IMR-90 (cell line): ENCODE measurements at regions not wholly inside any gene's neighbourhood (a gene's known extent, or its start where the extent isn't known, plus 50 kb on each side); places are given as distances from the start of the nearest gene placed in this dataset.

Source experiments
- ATAC-seq: fragments of 200-7000 bp; cut with Tn5 transposase; 2 replicates; pipeline ENCODE4 v1.9.1; 2020; ENCODE audit warnings: low read depth, mild to moderate bottlenecking, moderate library complexity
- BruUV-seq: library from RNA; stranded (reverse); fragments of 400-500 nt; replicated peaks from 2 replicates; lab custom pipeline; 2021; lab: Mats Ljungman, UMichigan
- CTCF ChIA-PET: fragments of 300-600 bp; formaldehyde crosslinking; extraction: SDS; loops from one replicate; lab custom pipeline; 2021; ENCODE audit warnings: antibody characterized with exemption; lab: Yijun Ruan, JAX
- POLR2A ChIA-PET: fragments of 300-600 bp; sonication (Branson Sonifier 250); formaldehyde crosslinking; loops from one replicate; lab custom pipeline; 2022; ENCODE audit warnings: antibody characterized with exemption; ENCODE audit not compliant: unreplicated experiment; lab: Charles Lee
- DNase-seq: peaks from one replicate; pipeline ENCODE4 v3.0.0; 2013
- H2AFZ ChIP-seq: replicated peaks from 2 replicates; pipeline ENCODE3; 2013; ENCODE audit warnings: low read length, mild to moderate bottlenecking; ENCODE audit not compliant: poor library complexity
- H2AK5ac ChIP-seq: 2 replicates; pipeline ENCODE4 v1.6.1; 2013; ENCODE audit warnings: low read depth, low read length, inconsistent platforms
- H2AK9ac ChIP-seq: replicated peaks from 2 replicates; pipeline ENCODE3; 2013; ENCODE audit warnings: mild to moderate bottlenecking, low read depth, low read length, moderate library complexity; ENCODE audit not compliant: poor library complexity
- H2BK120ac ChIP-seq: 2 replicates; pipeline ENCODE4 v1.6.1; 2013; ENCODE audit warnings: low read depth, low read length, inconsistent platforms
- H2BK15ac ChIP-seq: 3 replicates; pipeline ENCODE4 v1.6.1; 2013; ENCODE audit warnings: low read depth, low read length, inconsistent platforms
- H2BK20ac ChIP-seq: 2 replicates; pipeline ENCODE4 v1.6.1; 2013; ENCODE audit warnings: low read depth, mild to moderate bottlenecking, inconsistent platforms, low read length, moderate library complexity
- H2BK5ac ChIP-seq: 2 replicates; pipeline ENCODE4 v1.6.1; 2013; ENCODE audit warnings: mild to moderate bottlenecking, low read depth, low read length, inconsistent platforms; ENCODE audit not compliant: poor library complexity, severe bottlenecking
- H3K14ac ChIP-seq: replicated peaks from 2 replicates; pipeline ENCODE4 v1.6.1; 2013; ENCODE audit warnings: low read depth, low read length, inconsistent platforms
- H3K18ac ChIP-seq: 2 replicates; pipeline ENCODE4 v1.6.1; 2013; ENCODE audit warnings: low read depth, low read length, control low read depth
- H3K23ac ChIP-seq: 2 replicates; pipeline ENCODE4 v1.6.1; 2013; ENCODE audit warnings: low read depth, low read length, inconsistent platforms
- H3K27ac ChIP-seq: 2 replicates; pipeline ENCODE4 v1.5.1; 2013; ENCODE audit warnings: mild to moderate bottlenecking, control low read depth, low read length; ENCODE audit not compliant: insufficient read depth
- H3K27me3 ChIP-seq: 2 replicates; pipeline ENCODE4 v1.6.1; 2013; ENCODE audit warnings: low read length; ENCODE audit not compliant: control insufficient read depth, insufficient read depth
- H3K36me3 ChIP-seq: 2 replicates; pipeline ENCODE4 v1.6.1; 2013; ENCODE audit warnings: low read length, mixed read lengths; ENCODE audit not compliant: control insufficient read depth, insufficient read depth
- H3K4ac ChIP-seq: 2 replicates; pipeline ENCODE4 v1.6.1; 2013; ENCODE audit warnings: low read depth, low read length, inconsistent platforms
- H3K4me1 ChIP-seq: 2 replicates; pipeline ENCODE4 v1.6.1; 2013; ENCODE audit warnings: low read length, mixed read lengths; ENCODE audit not compliant: control insufficient read depth, insufficient read depth
- H3K4me2 ChIP-seq: 2 replicates; pipeline ENCODE4 v1.6.1; 2013; ENCODE audit warnings: low read depth, mild to moderate bottlenecking, control low read depth, low read length, moderate library complexity
- H3K4me3 ChIP-seq: 2 replicates; pipeline ENCODE4 v1.5.1; 2013; ENCODE audit warnings: low read depth, mild to moderate bottlenecking, control low read depth, low read length, moderate library complexity; ENCODE audit not compliant: insufficient read depth
- H3K56ac ChIP-seq: 2 replicates; pipeline ENCODE4 v1.6.1; 2013; ENCODE audit warnings: low read length, inconsistent platforms; ENCODE audit not compliant: insufficient read depth; ENCODE audit errors: extremely low read depth
- H3K79me1 ChIP-seq, 2 experiments: 2 replicates each; pipeline ENCODE4 v1.6.1; 2013; ENCODE audit warnings: low read length in 2 of 2, inconsistent platforms in 1 of 2, low read depth in 1 of 2
- H3K9ac ChIP-seq: 2 replicates; pipeline ENCODE4 v1.6.1; 2013; ENCODE audit warnings: low read depth, low read length, control low read depth
- H3K9me1 ChIP-seq: 2 replicates; pipeline ENCODE4 v1.6.1; 2013; ENCODE audit warnings: low read length, inconsistent platforms; ENCODE audit not compliant: insufficient read depth
- H3K9me3 ChIP-seq: 2 replicates; pipeline ENCODE4 v1.6.1; 2013; ENCODE audit warnings: low read length; ENCODE audit not compliant: control insufficient read depth, insufficient read depth
- H4K20me1 ChIP-seq: 2 replicates; pipeline ENCODE4 v1.6.1; 2013; ENCODE audit warnings: low read length, inconsistent platforms; ENCODE audit not compliant: insufficient read depth
- H4K5ac ChIP-seq: 2 replicates; pipeline ENCODE4 v1.6.1; 2013; ENCODE audit warnings: mild to moderate bottlenecking, low read depth, low read length, control low read depth
- H4K8ac ChIP-seq, 2 experiments: 2 replicates each; pipeline ENCODE4 v1.6.1; 2013; ENCODE audit warnings: low read depth in 2 of 2, low read length in 2 of 2, control low read depth in 1 of 2, inconsistent platforms in 1 of 2
- H4K91ac ChIP-seq: 2 replicates; pipeline ENCODE4 v1.6.1; 2013; ENCODE audit warnings: low read depth, low read length, inconsistent platforms; ENCODE audit not compliant: insufficient read depth
- BHLHE40 ChIP-seq: fragments of 150-350 bp; IDR thresholded peaks from 2 replicates; pipeline ENCODE4 v1.6.1; 2016; ENCODE audit warnings: mild to moderate bottlenecking, low read depth, low read length
- CEBPB ChIP-seq: IDR thresholded peaks from 2 replicates; pipeline ENCODE4 v1.6.1; 2012; ENCODE audit warnings: low read depth, low read length, improper control_type of control experiment
- CTCF ChIP-seq: conservative IDR thresholded peaks from 2 replicates; pipeline ENCODE4 v1.5.1; 2012; ENCODE audit warnings: mild to moderate bottlenecking, low read depth, low read length, improper control_type of control experiment
- FOS ChIP-seq: fragments of 150-350 bp; IDR thresholded peaks from 2 replicates; pipeline ENCODE4 v1.6.1; 2016; ENCODE audit warnings: low read depth, low read length
- MAFK ChIP-seq: IDR thresholded peaks from 2 replicates; pipeline ENCODE4 v1.6.1; 2012; ENCODE audit warnings: low read depth, low read length, improper control_type of control experiment
- MAZ ChIP-seq: IDR thresholded peaks from 2 replicates; pipeline ENCODE4 v1.6.1; 2012; ENCODE audit warnings: low read depth, mild to moderate bottlenecking, low read length, improper control_type of control experiment, moderate library complexity, borderline replicate concordance
- MXI1 ChIP-seq: IDR thresholded peaks from 2 replicates; pipeline ENCODE4 v1.6.1; 2012; ENCODE audit warnings: low read depth, mild to moderate bottlenecking, low read length, moderate library complexity, borderline replicate concordance
- POLR2A ChIP-seq: IDR thresholded peaks from 2 replicates; pipeline ENCODE4 v1.6.1; 2012; ENCODE audit warnings: mild to moderate bottlenecking, low read depth, low read length
- RAD21 ChIP-seq: IDR thresholded peaks from 2 replicates; pipeline ENCODE4 v1.6.1; 2012; ENCODE audit warnings: low read length, improper control_type of control experiment
- RCOR1 ChIP-seq: IDR thresholded peaks from 2 replicates; pipeline ENCODE4 v1.6.1; 2012; ENCODE audit warnings: mild to moderate bottlenecking, low read length, improper control_type of control experiment; ENCODE audit not compliant: insufficient replicate concordance
- RFX5 ChIP-seq: IDR thresholded peaks from 2 replicates; pipeline ENCODE4 v1.8.0; 2012; ENCODE audit warnings: low read depth, mild to moderate bottlenecking, low read length, moderate library complexity
- SMC3 ChIP-seq: fragments of 150-350 bp; IDR thresholded peaks from 2 replicates; pipeline ENCODE4 v1.6.1; 2016; ENCODE audit warnings: low read depth, mild to moderate bottlenecking, antibody characterized with exemption, low read length, moderate library complexity
- USF2 ChIP-seq: fragments of 150-350 bp; IDR thresholded peaks from 2 replicates; pipeline ENCODE4 v1.6.1; 2017; ENCODE audit warnings: mild to moderate bottlenecking, antibody characterized with exemption, low read length, low read depth
- WGBS, 2 experiments: methylation state at CpG; one replicate each; pipeline versions ENCODE4 v1.1.5 to v1.1.7; 2013; ENCODE audit warnings: missing lambda C conversion rate in 2 of 2; ENCODE audit not compliant: insufficient read length in 1 of 2; ENCODE audit errors: extremely low coverage in 2 of 2; 5-methylcytosine and 5-hydroxymethylcytosine counted together
- dilution Hi-C: fragments of 300-500 bp; cut with HindIII; formaldehyde crosslinking; loops from one replicate; pipeline ENCODE4 v1.14.3; 2018; ENCODE audit warnings: low sequenced_read_pairs; ENCODE audit not compliant: unreplicated experiment
- in situ Hi-C: fragments of 300-500 bp; cut with MboI; formaldehyde crosslinking; loops from 3 replicates; pipeline ENCODE4 v1.14.3; 2019; ENCODE audit warnings: low sequenced_read_pairs, inconsistent platforms, mixed read lengths
- intact Hi-C: fragments of 100-400 bp; cut with micrococcal nuclease; formaldehyde crosslinking; loops from 2 replicates; pipeline ENCODE4 v1.10.0; 2022
- TF ChIP-seq, protein P1 (sequence below): fragments of 150-350 bp; IDR thresholded peaks from 2 replicates; pipeline ENCODE4 v1.6.1; 2016; ENCODE audit warnings: low read depth, mild to moderate bottlenecking, low read length, moderate library complexity, borderline replicate concordance

GRCh38 chr11:116281173-116282160 is 491.3 kb downstream of the BUD13 start:
- Histone ChIP-seq H2AK9ac (no peak overlapping the region), H2BK20ac (no peak overlapping the region), H3K4me1 (no peaks in the 10 kb centered on the region), H2AK5ac (no peak overlapping the region), H2BK5ac (no peak overlapping the region), H3K56ac (no peak overlapping the region), H3K9ac (no peak overlapping the region), H3K23ac (no peak overlapping the region), H3K27ac (no peak overlapping the region), H3K14ac (no peak overlapping the region), H3K79me1 (no peaks in the 10 kb centered on the region), H3K4ac (no peak overlapping the region), H3K9me3 (no peaks in the 10 kb centered on the region), H3K36me3 (no peaks in the 10 kb centered on the region), H3K9me1 (no peaks in the 10 kb centered on the region), H3K18ac (no peak overlapping the region), H2AFZ (no peak overlapping the region), H2BK15ac (no peak overlapping the region), H2BK120ac (no peak overlapping the region), H3K27me3 (no peaks in the 10 kb centered on the region; the same call in 1 of the 2 replicates), H4K20me1 (no peaks in the 10 kb centered on the region), H4K8ac (no peak overlapping the region), H3K4me2 (no peak overlapping the region), H4K91ac (no peak overlapping the region), H3K4me3 (no peak overlapping the region), H4K5ac (no peak overlapping the region)
- POLR2A ChIA-PET = no interaction called here
- CTCF ChIA-PET = no interaction called here
- intact Hi-C loops = no loop called here
- DNase-seq (no peak), ATAC-seq (no peak)
- 67% methylated on average over 6 of the region's 13 CpGs; no CpG with 5 or more reads in 1 of the 2 experiments for WGBS, 2 experiments
- no TSS peak for BruUV-seq
- in situ Hi-C loops = loop anchor here (25.0 kb wide), 1 partner anchor 1944 kb away; no protein-coding TSS in a partner anchor
- dilution Hi-C loops = no loop called here
- TF ChIP-seq RAD21 (no peak), RFX5 (no peak), RCOR1 (no peak), FOS (no peak), CTCF (no peak), BHLHE40 (no peak), MAZ (no peak), CEBPB (no peak), MXI1 (no peak), POLR2A (no peak), USF2 (no peak), MAFK (no peak), SMC3 (no peak)
- TF ChIP-seq, protein P1, sequence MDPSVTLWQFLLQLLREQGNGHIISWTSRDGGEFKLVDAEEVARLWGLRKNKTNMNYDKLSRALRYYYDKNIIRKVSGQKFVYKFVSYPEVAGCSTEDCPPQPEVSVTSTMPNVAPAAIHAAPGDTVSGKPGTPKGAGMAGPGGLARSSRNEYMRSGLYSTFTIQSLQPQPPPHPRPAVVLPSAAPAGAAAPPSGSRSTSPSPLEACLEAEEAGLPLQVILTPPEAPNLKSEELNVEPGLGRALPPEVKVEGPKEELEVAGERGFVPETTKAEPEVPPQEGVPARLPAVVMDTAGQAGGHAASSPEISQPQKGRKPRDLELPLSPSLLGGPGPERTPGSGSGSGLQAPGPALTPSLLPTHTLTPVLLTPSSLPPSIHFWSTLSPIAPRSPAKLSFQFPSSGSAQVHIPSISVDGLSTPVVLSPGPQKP = no peak
